ENCODE measurements at regions not wholly inside any gene's neighbourhood (a gene's known extent, or its start where the extent isn't known, plus 50 kb on each side); places are given as distances from the start of the nearest gene placed in this dataset.
"Not testable (repeated sequence)": the region's sequence is repeated elsewhere in the genome, so short reads cannot be mapped to it uniquely, and the experiment has no call there.

- TF ChIP-seq MAX (IDR thresholded peaks at IDR 0.05); POLR2A (IDR thresholded peaks at IDR 0.05; ENCODE audit: borderline replicate concordance, extremely low read depth, insufficient read depth, insufficient read length): not testable (repeated sequence)
Measured at GRCh38 chr7:39833865-39834634, 116.0 kb upstream of the CDK13 start.
